Osteocyte (in vitro differentiated cells): ENCODE measurements at regions not wholly inside any gene's neighbourhood (a gene's known extent, or its start where the extent isn't known, plus 50 kb on each side); places are given as distances from the start of the nearest gene placed in this dataset.
"Not testable (repeated sequence)": the region's sequence is repeated elsewhere in the genome, so short reads cannot be mapped to it uniquely, and the experiment has no call there.

Experiments
- DNase-seq: peaks from one replicate; pipeline ENCODE4 v3.0.0; 2021; ENCODE audit warnings: mixed read lengths; ENCODE audit not compliant: unreplicated experiment; ENCODE audit errors: extremely low spot score
- H3K27ac Mint-ChIP-seq: one replicate; pipeline ENCODE4 v1.8.0; 2021; ENCODE audit warnings: mild to moderate bottlenecking, mixed read lengths; ENCODE audit not compliant: unreplicated experiment
- H3K27me3 Mint-ChIP-seq: one replicate; pipeline ENCODE4 v1.8.0; 2021; ENCODE audit warnings: mixed read lengths; ENCODE audit not compliant: unreplicated experiment
- H3K36me3 Mint-ChIP-seq: one replicate; pipeline ENCODE4 v1.8.0; 2021; ENCODE audit warnings: mixed read lengths; ENCODE audit not compliant: unreplicated experiment
- H3K4me1 Mint-ChIP-seq: one replicate; pipeline ENCODE4 v1.8.0; 2021; ENCODE audit warnings: mixed read lengths; ENCODE audit not compliant: unreplicated experiment
- H3K4me3 Mint-ChIP-seq: one replicate; pipeline ENCODE4 v1.8.0; 2021; ENCODE audit warnings: mild to moderate bottlenecking, moderate library complexity, mixed read lengths; ENCODE audit not compliant: unreplicated experiment
- H3K9me3 Mint-ChIP-seq: one replicate; pipeline ENCODE4 v1.8.0; 2021; ENCODE audit warnings: mixed read lengths; ENCODE audit not compliant: unreplicated experiment
- CTCF ChIP-seq: fragments of 200-600 bp; sonication (generic); IDR thresholded peaks from 2 replicates; pipeline ENCODE4 v1.5.0; 2021; ENCODE audit warnings: antibody characterized with exemption, mild to moderate bottlenecking, moderate library complexity

- Mint-ChIP-seq H3K36me3 (no peaks in the 10 kb centered on the region), H3K9me3 (peaks cover 20% of the 10 kb centered on the region), H3K4me3 (no peak overlapping the region), H3K27ac (no peak overlapping the region), H3K4me1 (no peaks in the 10 kb centered on the region), H3K27me3 (no peaks in the 10 kb centered on the region)
- no peak for DNase-seq
- no peak for TF ChIP-seq CTCF
Observed at GRCh38 chr13:54733639-54734038, 1705.0 kb downstream of the OLFM4 start.

GRCh38 chr13:54737211-54737610, 1708.6 kb downstream of the OLFM4 start:
- H3K27ac Mint-ChIP-seq, H3K9me3 Mint-ChIP-seq, H3K4me1 Mint-ChIP-seq, H3K27me3 Mint-ChIP-seq, H3K36me3 Mint-ChIP-seq, DNase-seq, H3K4me3 Mint-ChIP-seq: not testable (repeated sequence)

GRCh38 chr13:54742984-54743383, 1714.4 kb downstream of the OLFM4 start:
- Mint-ChIP-seq H3K9me3 (peaks cover 7% of the 10 kb centered on the region), H3K4me3 (no peak overlapping the region), H3K27ac (no peak overlapping the region), H3K36me3 (no peaks in the 10 kb centered on the region), H3K27me3 (no peaks in the 10 kb centered on the region), H3K4me1 (no peaks in the 10 kb centered on the region)
- no peak for TF ChIP-seq CTCF
- DNase-seq = no peak

GRCh38 chr13:54744747-54745146, 1716.1 kb downstream of the OLFM4 start:
- DNase-seq = no peak
- H3K27me3 Mint-ChIP-seq = no peaks in the 10 kb centered on the region
- H3K4me1 Mint-ChIP-seq = no peaks in the 10 kb centered on the region
- H3K4me3 Mint-ChIP-seq = no peak overlapping the region
- H3K9me3 Mint-ChIP-seq = peaks cover 4% of the 10 kb centered on the region
- TF ChIP-seq CTCF = no peak
- H3K27ac Mint-ChIP-seq = no peak overlapping the region
- H3K36me3 Mint-ChIP-seq = no peaks in the 10 kb centered on the region

- no peak overlapping the region for H3K27ac Mint-ChIP-seq
- no peak overlapping the region for H3K4me3 Mint-ChIP-seq
Observed at GRCh38 chr13:54750521-54750920, 1721.9 kb downstream of the OLFM4 start.

More at GRCh38 chr13:54750521-54750920, 1721.9 kb downstream of the OLFM4 start:
- H3K4me1 Mint-ChIP-seq = no peaks in the 10 kb centered on the region
- no peaks in the 10 kb centered on the region for H3K9me3 Mint-ChIP-seq
- H3K27me3 Mint-ChIP-seq = no peaks in the 10 kb centered on the region
- H3K36me3 Mint-ChIP-seq = no peaks in the 10 kb centered on the region
- no peak for DNase-seq
- no peak for TF ChIP-seq CTCF
